ENCODE measurements at regions not wholly inside any gene's neighbourhood (a gene's known extent, or its start where the extent isn't known, plus 50 kb on each side); places are given as distances from the start of the nearest gene placed in this dataset.

- H3F3A ChIP-seq (ENCODE audit: insufficient read depth, low read length): no peaks in the 10 kb centered on the region
- H3K9me2 ChIP-seq (replicated peaks; ENCODE audit: insufficient read depth, low read length): no peaks in the 10 kb centered on the region
- H3K4me2 ChIP-seq (ENCODE audit: low read depth, low read length): no peak overlapping the region
- H4K20me1 ChIP-seq (ENCODE audit: insufficient read depth, low read length): no peaks in the 10 kb centered on the region
- no peak overlapping the region for H3K9ac ChIP-seq (ENCODE audit: low read length)
- H3K36me3 ChIP-seq (replicated peaks; ENCODE audit: insufficient read depth, low read length): no peaks in the 10 kb centered on the region
- no peaks in the 10 kb centered on the region for H3K27me3 ChIP-seq (replicated peaks; ENCODE audit: insufficient read depth, low read length)
- H3K79me2 ChIP-seq (ENCODE audit: low read length): no peaks in the 10 kb centered on the region
- no peaks in the 10 kb centered on the region for H3K9me3 ChIP-seq (replicated peaks; ENCODE audit: insufficient read depth, low read length)
- H3K4me3 ChIP-seq (ENCODE audit: low read length): no peak overlapping the region
- no peaks in the 10 kb centered on the region for H3K4me1 ChIP-seq (ENCODE audit: low read length)
- H3K27ac ChIP-seq (ENCODE audit: low read length): no peak overlapping the region
- DNase-seq: no peak
- H2AFZ ChIP-seq (ENCODE audit: low read length): no peak overlapping the region
- TF ChIP-seq EZH2 (optimal IDR thresholded peaks at IDR 0.05; ENCODE audit: low read depth, low read length) (no peak), EZH2phosphoT487 (IDR thresholded peaks at IDR 0.05; ENCODE audit: low read length) (no peak)
- TF ChIP-seq, protein P1, sequence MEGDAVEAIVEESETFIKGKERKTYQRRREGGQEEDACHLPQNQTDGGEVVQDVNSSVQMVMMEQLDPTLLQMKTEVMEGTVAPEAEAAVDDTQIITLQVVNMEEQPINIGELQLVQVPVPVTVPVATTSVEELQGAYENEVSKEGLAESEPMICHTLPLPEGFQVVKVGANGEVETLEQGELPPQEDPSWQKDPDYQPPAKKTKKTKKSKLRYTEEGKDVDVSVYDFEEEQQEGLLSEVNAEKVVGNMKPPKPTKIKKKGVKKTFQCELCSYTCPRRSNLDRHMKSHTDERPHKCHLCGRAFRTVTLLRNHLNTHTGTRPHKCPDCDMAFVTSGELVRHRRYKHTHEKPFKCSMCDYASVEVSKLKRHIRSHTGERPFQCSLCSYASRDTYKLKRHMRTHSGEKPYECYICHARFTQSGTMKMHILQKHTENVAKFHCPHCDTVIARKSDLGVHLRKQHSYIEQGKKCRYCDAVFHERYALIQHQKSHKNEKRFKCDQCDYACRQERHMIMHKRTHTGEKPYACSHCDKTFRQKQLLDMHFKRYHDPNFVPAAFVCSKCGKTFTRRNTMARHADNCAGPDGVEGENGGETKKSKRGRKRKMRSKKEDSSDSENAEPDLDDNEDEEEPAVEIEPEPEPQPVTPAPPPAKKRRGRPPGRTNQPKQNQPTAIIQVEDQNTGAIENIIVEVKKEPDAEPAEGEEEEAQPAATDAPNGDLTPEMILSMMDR (IDR thresholded peaks at IDR 0.05; ENCODE audit: low read length): no peak
Measured at GRCh38 chr7:432933-433332, 86.7 kb downstream of the PDGFA start.

GRCh38 chr7:433558-433957 is 86.1 kb downstream of the PDGFA start:
- no peaks in the 10 kb centered on the region for H3F3A ChIP-seq (ENCODE audit: insufficient read depth, low read length)
- no peak overlapping the region for H3K27ac ChIP-seq (ENCODE audit: low read length)
- no peak for DNase-seq
- TF ChIP-seq EZH2 (optimal IDR thresholded peaks at IDR 0.05; ENCODE audit: low read depth, low read length) (no peak), EZH2phosphoT487 (IDR thresholded peaks at IDR 0.05; ENCODE audit: low read length) (no peak)
- TF ChIP-seq, protein P1 (IDR thresholded peaks at IDR 0.05; ENCODE audit: low read length): no peak
- no peak overlapping the region for H2AFZ ChIP-seq (ENCODE audit: low read length)
- no peaks in the 10 kb centered on the region for H3K9me2 ChIP-seq (replicated peaks; ENCODE audit: insufficient read depth, low read length)
- H3K4me3 ChIP-seq (ENCODE audit: low read length): no peak overlapping the region
- no peaks in the 10 kb centered on the region for H3K79me2 ChIP-seq (ENCODE audit: low read length)
- H3K9ac ChIP-seq (ENCODE audit: low read length): no peak overlapping the region
- H3K4me2 ChIP-seq (ENCODE audit: low read depth, low read length): no peak overlapping the region
- H3K27me3 ChIP-seq (replicated peaks; ENCODE audit: insufficient read depth, low read length): no peaks in the 10 kb centered on the region
- H4K20me1 ChIP-seq (ENCODE audit: insufficient read depth, low read length): no peaks in the 10 kb centered on the region
- no peaks in the 10 kb centered on the region for H3K4me1 ChIP-seq (ENCODE audit: low read length)
- no peaks in the 10 kb centered on the region for H3K36me3 ChIP-seq (replicated peaks; ENCODE audit: insufficient read depth, low read length)
- no peaks in the 10 kb centered on the region for H3K9me3 ChIP-seq (replicated peaks; ENCODE audit: insufficient read depth, low read length)

DNA sequence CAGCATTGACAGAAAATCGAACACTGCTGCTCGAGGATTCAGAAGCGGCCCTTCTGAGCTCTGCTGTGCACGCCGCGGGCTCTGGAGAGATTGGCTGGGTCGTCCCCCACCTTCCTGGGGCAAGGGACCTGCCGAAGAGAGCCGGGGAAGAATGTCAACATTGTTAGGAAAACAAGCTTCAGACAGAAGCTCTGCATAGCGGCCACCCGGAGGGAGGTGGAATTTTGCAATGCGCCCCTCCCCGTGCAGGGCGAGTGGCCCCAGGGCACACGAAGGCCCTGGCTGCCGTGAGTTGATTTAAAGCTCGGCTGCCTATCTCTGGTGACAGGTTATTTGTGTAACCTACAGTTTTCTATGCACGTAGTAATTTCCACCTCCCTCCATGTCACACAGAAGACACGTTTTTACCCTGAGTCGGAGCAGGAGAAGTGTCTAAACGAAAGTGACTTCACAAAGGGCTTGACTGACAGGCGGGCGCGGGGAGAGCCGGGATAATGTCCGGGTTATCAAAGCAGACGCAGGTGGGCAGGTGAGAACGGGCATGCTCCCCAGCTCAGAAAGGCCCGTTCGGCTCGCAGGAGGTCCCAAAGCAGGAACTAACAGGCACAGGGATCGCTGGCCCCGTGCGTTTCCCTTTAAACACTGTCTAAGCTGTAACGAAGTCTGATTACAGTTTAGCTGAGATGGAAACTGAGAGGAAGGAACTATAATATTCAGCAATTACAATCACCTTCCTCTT is 84.6 kb downstream of the PDGFA start:
- peak overlapping the region; percentile 18; the same call in 1 of the 2 replicates for H3K4me2 ChIP-seq (ENCODE audit: low read depth, low read length)
- no peaks in the 10 kb centered on the region for H3F3A ChIP-seq (ENCODE audit: insufficient read depth, low read length)
- no peaks in the 10 kb centered on the region for H3K9me2 ChIP-seq (replicated peaks; ENCODE audit: insufficient read depth, low read length)
- no peak for TF ChIP-seq EZH2phosphoT487 (IDR thresholded peaks at IDR 0.05; ENCODE audit: low read length)
- TF ChIP-seq, protein P1 (IDR thresholded peaks at IDR 0.05; ENCODE audit: low read length): no peak
- no peak for TF ChIP-seq EZH2 (optimal IDR thresholded peaks at IDR 0.05; ENCODE audit: low read depth, low read length)
- no peak overlapping the region for H3K27ac ChIP-seq (ENCODE audit: low read length)
- H3K36me3 ChIP-seq (replicated peaks; ENCODE audit: insufficient read depth, low read length): no peaks in the 10 kb centered on the region
- no peaks in the 10 kb centered on the region for H4K20me1 ChIP-seq (ENCODE audit: insufficient read depth, low read length)
- H3K27me3 ChIP-seq (replicated peaks; ENCODE audit: insufficient read depth, low read length): no peaks in the 10 kb centered on the region
- no peak overlapping the region for H3K9ac ChIP-seq (ENCODE audit: low read length)
- no peaks in the 10 kb centered on the region for H3K9me3 ChIP-seq (replicated peaks; ENCODE audit: insufficient read depth, low read length)
- no peaks in the 10 kb centered on the region for H3K4me1 ChIP-seq (ENCODE audit: low read length)
- H3K4me3 ChIP-seq (ENCODE audit: low read length): no peak overlapping the region; the same call in 1 of the 2 replicates
- no peak for DNase-seq
- no peaks in the 10 kb centered on the region for H3K79me2 ChIP-seq (ENCODE audit: low read length)
- no peak overlapping the region for H2AFZ ChIP-seq (ENCODE audit: low read length)
